Activated naive CD8-positive, alpha-beta T cell treated with anti-CD3 and anti-CD28 coated beads, Interleukin-2, amount 10 ng/mL, durations not matched to agents 7 days and 5 days (primary cell): ENCODE measurements at regions not wholly inside any gene's neighbourhood (a gene's known extent, or its start where the extent isn't known, plus 50 kb on each side); places are given as distances from the start of the nearest gene placed in this dataset.

Experiments used
- ATAC-seq: fragments of 150-1000 bp; cut with Tn5 transposase; one replicate; pipeline ENCODE4 v1.10.0; 2021; ENCODE audit warnings: low read depth, moderate library complexity
- POLR2A ChIA-PET: fragments of 350-600 bp; sonication (Branson Sonifier 250); formaldehyde crosslinking; loops from one replicate; lab custom pipeline; 2021; ENCODE audit warnings: antibody characterized with exemption; lab: Charles Lee
- DNase-seq: peaks from one replicate; pipeline ENCODE4 v3.0.0; 2021
- H3K27ac Mint-ChIP-seq: one replicate; pipeline ENCODE4 v1.8.0; 2022; ENCODE audit warnings: mild to moderate bottlenecking, mixed read lengths
- H3K27me3 Mint-ChIP-seq: one replicate; pipeline ENCODE4 v1.8.0; 2022; ENCODE audit warnings: mild to moderate bottlenecking, moderate library complexity, mixed read lengths
- H3K36me3 Mint-ChIP-seq: one replicate; pipeline ENCODE4 v1.8.0; 2021; ENCODE audit warnings: mild to moderate bottlenecking, mixed read lengths
- H3K4me1 Mint-ChIP-seq: one replicate; pipeline ENCODE4 v1.8.0; 2021; ENCODE audit warnings: mixed read lengths
- H3K4me3 Mint-ChIP-seq: one replicate; pipeline ENCODE4 v1.8.0; 2022; ENCODE audit warnings: mild to moderate bottlenecking, moderate library complexity, mixed read lengths
- H3K9me3 Mint-ChIP-seq: one replicate; pipeline ENCODE4 v1.8.0; 2021; ENCODE audit warnings: mixed read lengths

GRCh38 chr5:8934455-8934854 lies 611.4 kb downstream of the SEMA5A start:
- DNase-seq (no peak), ATAC-seq (no peak)
- Mint-ChIP-seq H3K27me3 (no peaks in the 10 kb centered on the region), H3K4me1 (no peaks in the 10 kb centered on the region), H3K27ac (no peak overlapping the region), H3K9me3 (peaks cover 7% of the 10 kb centered on the region), H3K36me3 (no peaks in the 10 kb centered on the region), H3K4me3 (no peak overlapping the region)
- POLR2A ChIA-PET, result no interaction called here

GRCh38 chr5:8940934-8941333 lies 604.9 kb downstream of the SEMA5A start:
- no peak overlapping the region for H3K27ac Mint-ChIP-seq
- POLR2A ChIA-PET, result no interaction called here
- no peak overlapping the region for H3K4me3 Mint-ChIP-seq
- DNase-seq, result no peak
- no peaks in the 10 kb centered on the region for H3K4me1 Mint-ChIP-seq
- no peak for ATAC-seq
- no peaks in the 10 kb centered on the region for H3K27me3 Mint-ChIP-seq
- H3K36me3 Mint-ChIP-seq, result no peaks in the 10 kb centered on the region
- H3K9me3 Mint-ChIP-seq, result peaks cover 9% of the 10 kb centered on the region

DNA sequence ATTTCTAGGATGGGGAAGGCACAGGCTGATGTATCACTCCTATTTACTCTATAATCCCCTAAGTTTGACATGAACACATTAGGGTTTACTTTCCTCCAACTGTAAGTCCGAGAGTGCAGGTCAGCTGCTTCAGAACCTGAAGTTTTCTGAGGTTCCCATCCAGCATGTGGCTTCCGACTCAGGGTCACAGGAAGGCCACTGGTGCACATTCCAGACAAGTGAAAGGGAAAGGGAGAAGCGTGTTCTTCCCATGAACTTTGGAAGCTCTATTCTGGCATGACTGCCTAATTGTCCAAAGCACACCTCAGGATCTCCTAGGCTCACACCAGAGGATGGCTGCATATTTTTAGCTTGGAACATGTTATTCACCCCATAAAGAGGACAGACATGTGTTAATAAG lies 602.6 kb downstream of the SEMA5A start:
- DNase-seq, result no peak
- H3K9me3 Mint-ChIP-seq, result peaks cover 6% of the 10 kb centered on the region
- H3K27me3 Mint-ChIP-seq, result no peaks in the 10 kb centered on the region
- no peak for ATAC-seq
- H3K27ac Mint-ChIP-seq, result no peak overlapping the region
- H3K4me1 Mint-ChIP-seq, result no peaks in the 10 kb centered on the region
- H3K36me3 Mint-ChIP-seq, result no peaks in the 10 kb centered on the region
- POLR2A ChIA-PET, result no interaction called here
- H3K4me3 Mint-ChIP-seq, result no peak overlapping the region

DNA sequence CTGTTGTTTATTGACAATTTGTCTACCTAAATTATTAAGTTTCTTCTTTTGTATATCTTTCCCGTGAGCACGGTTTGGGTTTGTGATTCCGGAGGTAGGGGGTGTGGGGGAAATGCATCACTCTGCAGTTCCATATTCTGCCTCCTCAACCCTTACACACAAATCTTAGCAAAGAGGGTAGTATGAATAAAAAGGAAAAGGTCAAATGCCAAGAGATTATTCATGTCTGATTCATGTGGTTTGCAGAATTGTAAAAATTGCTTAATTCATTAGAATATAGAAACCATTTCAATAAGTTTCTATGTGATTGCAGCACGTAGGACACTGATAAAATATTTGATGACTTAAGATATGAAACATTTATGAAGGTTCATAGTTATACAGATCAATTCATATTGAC lies 601.9 kb downstream of the SEMA5A start:
- ATAC-seq, result no peak

GRCh38 chr5:8945972-8946371 lies 599.9 kb downstream of the SEMA5A start:
- Mint-ChIP-seq H3K4me1 (no peaks in the 10 kb centered on the region), H3K27me3 (no peaks in the 10 kb centered on the region), H3K4me3 (no peak overlapping the region), H3K9me3 (peaks cover 2% of the 10 kb centered on the region), H3K36me3 (no peaks in the 10 kb centered on the region), H3K27ac (no peak overlapping the region)
- POLR2A ChIA-PET, result no interaction called here
- ATAC-seq (no peak), DNase-seq (no peak)

More for the DNA sequence above, 601.9 kb downstream of the SEMA5A start:
- Mint-ChIP-seq H3K9me3 (peaks cover 3% of the 10 kb centered on the region), H3K27me3 (no peaks in the 10 kb centered on the region), H3K27ac (no peak overlapping the region), H3K36me3 (no peaks in the 10 kb centered on the region), H3K4me1 (no peaks in the 10 kb centered on the region), H3K4me3 (no peak overlapping the region)
- POLR2A ChIA-PET, result no interaction called here
- DNase-seq, result no peak

DNA sequence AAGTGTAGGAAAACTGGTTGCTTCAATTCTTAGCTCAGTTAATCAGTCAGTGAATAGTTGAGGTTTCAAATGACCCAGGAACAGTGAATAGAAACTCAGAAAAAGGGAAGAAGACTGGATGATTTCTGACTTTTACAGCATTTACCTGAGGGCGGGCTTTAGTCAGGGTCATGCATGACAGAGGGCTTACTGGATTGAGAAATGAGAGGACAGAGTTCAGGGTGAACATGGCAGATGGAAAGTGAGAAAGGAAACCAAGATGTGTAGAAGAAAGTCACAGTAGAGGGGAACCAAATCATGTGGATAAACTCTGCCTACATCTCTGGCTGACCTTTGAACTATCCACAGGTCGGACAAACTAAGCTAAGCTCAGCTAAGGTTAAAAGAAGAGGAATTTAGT lies 596.0 kb downstream of the SEMA5A start:
- Mint-ChIP-seq H3K36me3 (no peaks in the 10 kb centered on the region), H3K27ac (no peak overlapping the region), H3K27me3 (no peaks in the 10 kb centered on the region), H3K4me1 (no peaks in the 10 kb centered on the region), H3K4me3 (no peak overlapping the region), H3K9me3 (no peaks in the 10 kb centered on the region)
- ATAC-seq (no peak), DNase-seq (no peak)
- POLR2A ChIA-PET, result no interaction called here

DNA sequence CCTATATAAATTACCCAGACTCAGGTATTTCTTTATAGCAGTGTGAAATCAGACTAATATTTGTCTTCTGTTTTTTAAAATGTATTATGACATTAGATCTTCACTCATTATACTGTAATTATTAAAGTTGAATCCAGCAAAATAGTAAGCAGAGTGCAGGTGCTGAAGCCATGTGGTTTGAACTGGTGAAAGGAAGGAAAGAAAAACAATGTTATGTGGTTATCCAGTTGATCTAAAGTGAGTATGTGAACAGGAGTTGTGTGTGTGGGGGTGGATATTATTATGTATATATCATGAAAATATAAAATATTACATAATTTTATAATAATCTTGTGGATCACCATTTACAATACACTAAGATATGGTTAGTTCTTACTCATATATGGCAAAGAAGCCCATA lies 593.7 kb downstream of the SEMA5A start:
- Mint-ChIP-seq H3K27me3 (no peaks in the 10 kb centered on the region), H3K4me3 (no peak overlapping the region), H3K4me1 (no peaks in the 10 kb centered on the region), H3K27ac (no peak overlapping the region), H3K9me3 (peaks cover 1% of the 10 kb centered on the region), H3K36me3 (no peaks in the 10 kb centered on the region)
- DNase-seq (no peak), ATAC-seq (no peak)
- POLR2A ChIA-PET, result no interaction called here

DNA sequence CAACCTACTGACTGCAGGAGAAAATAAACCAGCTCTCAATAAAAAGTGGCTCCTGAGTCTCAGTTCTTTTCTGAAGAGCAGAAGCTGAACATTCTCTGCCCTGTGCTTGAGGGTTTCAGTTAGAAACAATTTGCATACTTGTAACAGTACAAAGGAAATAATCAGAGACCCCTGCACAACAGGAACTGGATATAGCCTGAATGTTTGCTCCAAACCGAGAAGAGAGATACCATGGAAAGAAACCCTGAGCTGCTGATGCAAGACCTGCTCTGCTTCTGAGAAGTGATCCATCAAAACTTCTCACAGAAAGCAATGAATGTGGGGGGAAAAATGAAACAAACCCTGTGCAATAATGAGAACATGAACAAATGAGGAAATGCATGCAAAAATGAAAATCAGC lies 592.9 kb downstream of the SEMA5A start:
- no peak for ATAC-seq
- Mint-ChIP-seq H3K4me1 (no peaks in the 10 kb centered on the region), H3K9me3 (peaks cover 1% of the 10 kb centered on the region), H3K4me3 (no peak overlapping the region), H3K27ac (no peak overlapping the region), H3K36me3 (no peaks in the 10 kb centered on the region), H3K27me3 (no peaks in the 10 kb centered on the region)
- POLR2A ChIA-PET, result no interaction called here
- DNase-seq, result no peak

DNA sequence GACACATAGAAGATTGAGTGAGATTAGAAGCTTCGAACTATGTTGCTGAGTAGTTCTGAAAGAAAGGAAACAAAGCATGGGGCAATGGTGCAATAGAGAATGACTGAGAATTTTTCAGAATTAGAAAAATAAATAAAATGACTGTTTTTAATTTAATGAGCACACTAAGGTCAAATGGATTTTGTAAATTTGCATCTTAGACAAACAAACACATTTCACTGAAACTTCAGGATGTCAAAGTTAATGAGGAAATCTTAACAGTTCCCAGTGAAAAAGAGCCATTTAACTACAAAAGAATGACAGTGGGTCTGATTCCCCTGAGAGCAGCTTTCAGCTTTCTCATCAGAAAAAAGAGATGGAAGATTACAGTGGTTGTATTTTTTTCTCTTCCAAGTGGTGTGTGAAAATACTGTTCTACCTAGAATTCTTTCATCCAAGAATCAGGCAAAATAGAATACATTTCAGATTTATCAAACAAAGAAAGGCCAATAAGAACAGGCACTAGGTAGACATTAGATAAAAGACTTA lies 591.9 kb downstream of the SEMA5A start:
- H3K27ac Mint-ChIP-seq, result no peak overlapping the region
- no peak for DNase-seq

DNA sequence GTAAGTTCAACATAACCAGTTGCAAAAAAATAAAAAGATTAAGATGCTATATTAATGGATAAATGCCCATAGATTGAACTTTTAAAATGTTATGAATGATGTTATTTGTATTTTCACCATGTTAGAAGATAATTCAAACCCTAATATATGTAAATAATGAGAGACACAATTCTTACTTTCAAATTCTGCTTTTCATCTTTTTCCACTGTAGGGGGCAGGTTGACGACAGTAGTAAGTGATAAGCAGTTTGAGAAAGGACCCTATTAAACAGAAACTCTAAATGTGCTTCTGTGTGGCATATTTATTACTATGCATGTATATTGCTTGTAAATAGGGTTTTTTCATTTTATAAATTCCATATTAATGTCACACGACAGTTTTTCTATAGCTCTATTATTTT lies 591.1 kb downstream of the SEMA5A start:
- POLR2A ChIA-PET, result no interaction called here

More for the DNA sequence above, 591.9 kb downstream of the SEMA5A start:
- H3K4me3 Mint-ChIP-seq, result no peak overlapping the region
- peaks cover 1% of the 10 kb centered on the region for H3K9me3 Mint-ChIP-seq
- no peaks in the 10 kb centered on the region for H3K27me3 Mint-ChIP-seq
- no peaks in the 10 kb centered on the region for H3K36me3 Mint-ChIP-seq
- no peak for ATAC-seq
- POLR2A ChIA-PET, result no interaction called here
- no peaks in the 10 kb centered on the region for H3K4me1 Mint-ChIP-seq

DNA sequence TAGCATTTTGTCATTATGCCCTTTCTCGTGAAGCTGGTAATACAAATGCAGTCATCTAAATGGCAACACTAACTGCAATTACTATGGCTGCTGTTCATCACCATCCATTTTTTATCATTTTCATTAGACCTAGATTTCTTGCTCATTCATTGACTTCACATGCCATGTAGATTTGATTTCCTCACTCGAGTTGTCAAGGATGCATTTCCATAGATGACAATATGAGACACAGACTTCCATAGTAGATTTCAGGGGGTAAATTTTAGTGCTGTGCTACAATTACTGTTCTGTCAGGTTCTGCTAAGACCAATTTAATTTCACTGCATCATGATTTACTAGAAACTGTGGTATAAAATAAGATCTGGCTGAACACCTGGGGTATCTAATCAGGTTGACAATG lies 589.2 kb downstream of the SEMA5A start:
- Mint-ChIP-seq H3K4me1 (no peaks in the 10 kb centered on the region), H3K4me3 (no peak overlapping the region)
- no peak for DNase-seq

More for the DNA sequence above, 591.1 kb downstream of the SEMA5A start:
- Mint-ChIP-seq H3K9me3 (peaks cover 1% of the 10 kb centered on the region), H3K27ac (no peak overlapping the region), H3K27me3 (no peaks in the 10 kb centered on the region), H3K4me3 (no peak overlapping the region), H3K36me3 (no peaks in the 10 kb centered on the region), H3K4me1 (no peaks in the 10 kb centered on the region)
- ATAC-seq, result no peak
- DNase-seq, result no peak

DNA sequence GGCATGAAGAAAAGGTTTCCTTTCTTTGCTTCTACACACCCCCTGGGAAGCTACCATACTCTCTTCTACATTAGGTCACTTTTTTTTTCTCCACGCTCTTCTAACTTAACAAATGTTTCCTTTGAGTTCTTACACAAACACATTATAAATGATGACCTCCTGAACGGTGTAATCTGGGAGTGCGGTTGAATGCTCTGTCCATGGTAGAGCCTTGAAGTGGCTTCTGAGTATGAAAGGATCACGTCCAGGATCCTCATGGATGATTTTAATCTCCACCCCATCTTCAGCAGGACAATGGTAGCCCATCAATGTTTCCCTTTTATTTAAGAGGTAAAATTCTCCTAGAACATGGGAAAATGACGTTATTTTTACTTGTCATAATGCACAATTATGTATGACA lies 587.3 kb downstream of the SEMA5A start:
- ATAC-seq (no peak), DNase-seq (no peak)
- POLR2A ChIA-PET, result no interaction called here
- Mint-ChIP-seq H3K27me3 (no peaks in the 10 kb centered on the region), H3K4me3 (no peak overlapping the region), H3K4me1 (no peaks in the 10 kb centered on the region), H3K27ac (no peak overlapping the region), H3K36me3 (no peaks in the 10 kb centered on the region), H3K9me3 (peaks cover 1% of the 10 kb centered on the region)

More for the DNA sequence above, 589.2 kb downstream of the SEMA5A start:
- Mint-ChIP-seq H3K36me3 (no peaks in the 10 kb centered on the region), H3K27ac (no peak overlapping the region), H3K27me3 (no peaks in the 10 kb centered on the region), H3K9me3 (peaks cover 1% of the 10 kb centered on the region)
- POLR2A ChIA-PET, result no interaction called here
- no peak for ATAC-seq

GRCh38 chr5:8961219-8961618 lies 584.7 kb downstream of the SEMA5A start:
- Mint-ChIP-seq H3K27me3 (no peaks in the 10 kb centered on the region), H3K4me1 (no peaks in the 10 kb centered on the region)

GRCh38 chr5:8961956-8962355 lies 583.9 kb downstream of the SEMA5A start:
- Mint-ChIP-seq H3K36me3 (no peaks in the 10 kb centered on the region), H3K9me3 (peaks cover 4% of the 10 kb centered on the region), H3K4me3 (no peak overlapping the region), H3K27ac (no peak overlapping the region), H3K4me1 (no peaks in the 10 kb centered on the region), H3K27me3 (no peaks in the 10 kb centered on the region)
- ATAC-seq (no peak), DNase-seq (no peak)
- POLR2A ChIA-PET, result no interaction called here

More at GRCh38 chr5:8961219-8961618, 584.7 kb downstream of the SEMA5A start:
- Mint-ChIP-seq H3K4me3 (no peak overlapping the region), H3K9me3 (peaks cover 4% of the 10 kb centered on the region), H3K36me3 (no peaks in the 10 kb centered on the region), H3K27ac (no peak overlapping the region)
- POLR2A ChIA-PET, result no interaction called here
- no peak for DNase-seq
- no peak for ATAC-seq

DNA sequence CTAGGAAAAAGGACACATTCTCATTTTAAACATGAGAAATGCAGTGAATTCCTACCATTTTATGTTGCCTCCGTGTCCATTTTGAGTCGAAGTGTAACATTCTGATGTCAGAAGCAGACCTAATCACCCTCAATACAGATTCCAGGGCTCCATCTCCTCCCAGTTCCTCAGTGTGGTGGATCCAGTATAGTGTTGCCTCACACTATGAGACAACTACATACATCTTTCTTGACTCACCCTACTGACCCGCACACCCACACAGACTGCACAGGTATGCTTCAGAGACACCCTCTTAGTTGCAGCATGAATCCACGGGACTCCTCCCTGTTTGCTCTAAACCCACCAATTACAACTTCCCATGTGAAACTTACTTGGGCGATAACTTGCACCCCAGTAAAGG lies 564.9 kb downstream of the SEMA5A start:
- no peaks in the 10 kb centered on the region for H3K9me3 Mint-ChIP-seq

More for the DNA sequence above, 564.9 kb downstream of the SEMA5A start:
- Mint-ChIP-seq H3K4me1 (no peaks in the 10 kb centered on the region), H3K4me3 (no peak overlapping the region), H3K27ac (no peak overlapping the region), H3K27me3 (no peaks in the 10 kb centered on the region), H3K36me3 (no peaks in the 10 kb centered on the region)
- POLR2A ChIA-PET, result no interaction called here
- DNase-seq (no peak), ATAC-seq (no peak)
